Breast epithelium (tissue), 4 donors: ENCODE measurements at regions not wholly inside any gene's neighbourhood (a gene's known extent, or its start where the extent isn't known, plus 50 kb on each side); places are given as distances from the start of the nearest gene placed in this dataset.

ENCODE experiments used
- DNase-seq, 2 donors: peaks; one replicate each; pipeline ENCODE4 v3.0.0-alpha.2; 2019; ENCODE audit warnings: low spot score in 2 of 2
- H3K27ac ChIP-seq, 2 donors: fragments of 200-600 bp; sonication (generic) in 1 of 2; one replicate each; pipeline ENCODE4 v1.5.1; 2016 to 2019; ENCODE audit warnings: mild to moderate bottlenecking in 1 of 2
- H3K27me3 ChIP-seq, 2 donors: fragments of 200-600 bp; sonication (generic) in 1 of 2; one replicate each; pipeline versions ENCODE4 v1.5.1 to v1.6.0; 2017 to 2019; ENCODE audit warnings: control low read depth in 1 of 2, mild to moderate bottlenecking in 1 of 2
- H3K36me3 ChIP-seq: fragments of 200-600 bp; one replicate; pipeline ENCODE4 v1.5.1; 2019
- H3K4me1 ChIP-seq, 2 donors: fragments of 200-600 bp; sonication (generic); one replicate each; pipeline ENCODE4 v1.5.1; 2016 to 2019; ENCODE audit warnings: control low read depth in 1 of 2
- H3K4me3 ChIP-seq, 3 donors: fragments of 200-600 bp; sonication (generic); 1 replicate in 2 of 3; 2 replicates in 1 of 3; pipeline ENCODE4 v1.5.1; 2016 to 2019; ENCODE audit warnings: mild to moderate bottlenecking in 3 of 3, moderate library complexity in 2 of 3
- H3K9me3 ChIP-seq, 2 donors: fragments of 200-600 bp; sonication (generic) in 1 of 2; one replicate each; pipeline ENCODE4 v1.5.1; 2016 to 2019; ENCODE audit warnings: control low read depth in 1 of 2
- CTCF ChIP-seq, 3 donors: fragments of 450-650 bp; IDR thresholded peaks; one replicate each; pipeline ENCODE4 v1.5.1; 2016 to 2017; ENCODE audit warnings: antibody characterized with exemption in 3 of 3, mild to moderate bottlenecking in 3 of 3, moderate library complexity in 3 of 3
- POLR2A ChIP-seq: fragments of 450-650 bp; IDR thresholded peaks from one replicate; pipeline ENCODE4 v1.6.1; 2016; ENCODE audit warnings: antibody characterized with exemption, mild to moderate bottlenecking, moderate library complexity
- POLR2AphosphoS5 ChIP-seq, 3 donors: sonication (generic); formaldehyde crosslinking; IDR thresholded peaks; one replicate each; pipeline ENCODE4 v1.6.1; 2017; ENCODE audit warnings: antibody characterized with exemption in 3 of 3
- intact Hi-C: fragments of 100-400 bp; cut with DNase I; formaldehyde crosslinking; loops from one replicate; pipeline ENCODE4 v1.15.1; 2023; ENCODE audit warnings: low total_unique reads

GRCh38 chr2:176592216-176592615 is 323.0 kb downstream of the MTX2 start:
- Histone ChIP-seq H3K4me3 (no peak overlapping the region), H3K36me3 (no peaks in the 10 kb centered on the region), H3K9me3 (no peaks in the 10 kb centered on the region), H3K27me3 (no peaks in the 10 kb centered on the region), H3K27ac (no peak overlapping the region), H3K4me1 (no peaks in the 10 kb centered on the region)
- no peak for TF ChIP-seq CTCF (IDR thresholded peaks at IDR 0.05)
- no peak for TF ChIP-seq POLR2A
- no peak for TF ChIP-seq POLR2AphosphoS5 (IDR thresholded peaks at IDR 0.05)
- intact Hi-C loops: no loop called here
- no peak for DNase-seq

GRCh38 chr2:176595986-176596385 is 326.7 kb downstream of the MTX2 start:
- no peak for TF ChIP-seq CTCF (IDR thresholded peaks at IDR 0.05)
- TF ChIP-seq POLR2A: no peak
- TF ChIP-seq POLR2AphosphoS5 (IDR thresholded peaks at IDR 0.05): no peak
- no peaks in the 10 kb centered on the region for H3K9me3 ChIP-seq
- H3K36me3 ChIP-seq: no peaks in the 10 kb centered on the region
- no peaks in the 10 kb centered on the region for H3K4me1 ChIP-seq
- intact Hi-C loops: no loop called here
- no peak overlapping the region for H3K27ac ChIP-seq
- no peaks in the 10 kb centered on the region for H3K27me3 ChIP-seq
- DNase-seq: no peak
- no peak overlapping the region for H3K4me3 ChIP-seq

- H3K9me3 ChIP-seq: no peaks in the 10 kb centered on the region
- DNase-seq: no peak
- no peak for TF ChIP-seq CTCF (IDR thresholded peaks at IDR 0.05)
- TF ChIP-seq POLR2A: no peak
- TF ChIP-seq POLR2AphosphoS5 (IDR thresholded peaks at IDR 0.05): no peak
- H3K4me3 ChIP-seq: no peak overlapping the region
- no peaks in the 10 kb centered on the region for H3K27me3 ChIP-seq
- H3K27ac ChIP-seq: no peak overlapping the region
- no peaks in the 10 kb centered on the region for H3K4me1 ChIP-seq
- intact Hi-C loops: no loop called here
- H3K36me3 ChIP-seq: no peaks in the 10 kb centered on the region
These were observed 328.7 kb downstream of the MTX2 start for GRCh38 chr2:176597916-176598315.

DNA sequence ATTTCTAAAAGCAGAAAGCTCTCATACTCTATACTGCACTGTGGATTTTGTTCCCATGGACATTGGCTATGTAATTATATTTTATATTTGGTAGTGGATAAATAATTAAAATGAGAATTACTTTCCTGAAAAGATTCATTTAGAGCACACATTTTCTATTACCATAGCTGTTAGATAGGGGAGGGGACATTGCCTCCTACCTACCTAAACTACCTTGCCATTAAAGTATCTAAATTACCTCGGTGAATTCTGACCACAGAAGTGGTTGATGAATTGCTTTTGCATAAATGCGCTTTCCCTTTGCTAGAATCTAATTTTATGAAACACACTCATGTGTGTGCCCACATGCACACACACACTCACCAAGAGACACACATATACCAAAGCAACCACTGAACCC is 329.1 kb downstream of the MTX2 start:
- Histone ChIP-seq H3K4me1 (no peaks in the 10 kb centered on the region), H3K27ac (no peak overlapping the region), H3K9me3 (no peaks in the 10 kb centered on the region), H3K36me3 (no peaks in the 10 kb centered on the region), H3K4me3 (no peak overlapping the region), H3K27me3 (no peaks in the 10 kb centered on the region)
- no peak for TF ChIP-seq POLR2AphosphoS5 (IDR thresholded peaks at IDR 0.05)
- DNase-seq: no peak
- intact Hi-C loops: no loop called here

- DNase-seq: no peak
- intact Hi-C loops: no loop called here
- Histone ChIP-seq H3K9me3 (no peaks in the 10 kb centered on the region), H3K27me3 (no peaks in the 10 kb centered on the region), H3K36me3 (no peaks in the 10 kb centered on the region), H3K4me1 (no peaks in the 10 kb centered on the region), H3K4me3 (no peak overlapping the region), H3K27ac (no peak overlapping the region)
- TF ChIP-seq POLR2AphosphoS5 (IDR thresholded peaks at IDR 0.05) (no peak), CTCF (IDR thresholded peaks at IDR 0.05) (no peak), POLR2A (no peak)
These were observed 330.7 kb downstream of the MTX2 start for GRCh38 chr2:176599796-176600485.

DNA sequence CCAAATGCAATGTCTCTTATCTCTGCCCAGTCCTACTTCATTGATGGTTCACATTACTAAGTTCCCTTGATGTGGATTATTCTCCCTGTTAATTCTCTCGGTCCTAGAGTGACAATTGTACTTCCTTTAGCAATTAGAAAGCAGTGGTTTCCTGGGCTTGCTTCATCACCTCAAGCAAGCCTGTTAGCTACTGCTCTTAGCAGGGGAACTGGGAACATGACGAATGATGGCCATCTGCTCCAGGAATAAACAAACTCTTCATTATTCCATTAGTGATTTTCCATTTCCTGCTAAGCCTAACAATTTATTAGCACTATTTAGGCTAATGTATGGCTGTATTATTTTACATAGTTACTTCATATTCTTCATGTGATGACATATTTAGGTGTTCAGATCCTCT is 331.8 kb downstream of the MTX2 start:
- Histone ChIP-seq H3K27me3 (no peaks in the 10 kb centered on the region), H3K36me3 (no peaks in the 10 kb centered on the region), H3K4me1 (no peaks in the 10 kb centered on the region), H3K27ac (no peak overlapping the region), H3K4me3 (no peak overlapping the region), H3K9me3 (no peaks in the 10 kb centered on the region)
- no peak for DNase-seq
- TF ChIP-seq POLR2AphosphoS5 (IDR thresholded peaks at IDR 0.05): no peak
- intact Hi-C loops: no loop called here
